Inflammatory macrophage treated with lipopolysaccharide for 1 hour (primary cell): ENCODE measurements at regions not wholly inside any gene's neighbourhood (a gene's known extent, or its start where the extent isn't known, plus 50 kb on each side); places are given as distances from the start of the nearest gene placed in this dataset.
"Not testable (repeated sequence)": the region's sequence is repeated elsewhere in the genome, so short reads cannot be mapped to it uniquely, and the experiment has no call there.

Experiments used
- DNase-seq, 2 donors: peaks; one replicate each; pipeline ENCODE4 v3.0.0-alpha.2; 2020 to 2022

DNA sequence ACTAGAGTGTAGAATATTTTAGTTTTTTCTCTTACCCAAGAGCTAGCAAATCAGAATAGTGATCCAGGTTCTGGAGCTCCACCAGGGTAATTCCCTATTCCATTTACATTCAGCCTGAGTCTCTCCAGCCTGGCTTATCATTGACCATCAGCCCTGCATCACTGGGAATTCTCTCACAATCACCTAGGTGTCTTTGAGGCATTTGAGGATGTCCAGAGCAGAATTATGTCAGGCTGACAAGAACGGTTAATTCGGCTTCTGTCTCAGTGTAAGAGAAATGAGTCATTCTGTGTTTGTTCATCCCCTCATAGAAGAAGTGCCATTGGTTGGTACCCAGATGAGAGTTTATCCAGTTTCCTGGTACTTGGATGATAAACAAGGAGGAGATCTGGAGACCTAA lies 180.5 kb downstream of the ZNF737 start:
- no peak for DNase-seq

DNA sequence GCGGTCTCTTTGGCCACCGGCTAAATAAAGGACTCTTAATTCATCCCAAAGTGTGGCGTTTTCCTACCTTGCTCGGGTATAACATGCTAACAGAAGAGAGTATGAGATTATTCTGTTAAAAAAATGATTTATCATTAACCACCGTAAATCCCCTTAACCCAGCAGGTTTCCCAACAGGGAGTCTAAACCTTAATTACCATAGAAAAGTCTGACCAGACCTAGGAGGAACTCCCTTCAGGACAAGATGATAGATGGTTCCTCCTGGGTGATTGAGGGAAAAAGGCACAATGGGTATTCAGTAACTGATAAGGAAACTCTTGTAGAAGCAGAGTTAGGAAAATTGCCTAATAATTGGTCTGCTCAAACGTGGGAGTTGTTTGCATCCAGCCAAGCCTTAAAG lies 193.7 kb downstream of the ZNF737 start:
- DNase-seq = no peak

DNA sequence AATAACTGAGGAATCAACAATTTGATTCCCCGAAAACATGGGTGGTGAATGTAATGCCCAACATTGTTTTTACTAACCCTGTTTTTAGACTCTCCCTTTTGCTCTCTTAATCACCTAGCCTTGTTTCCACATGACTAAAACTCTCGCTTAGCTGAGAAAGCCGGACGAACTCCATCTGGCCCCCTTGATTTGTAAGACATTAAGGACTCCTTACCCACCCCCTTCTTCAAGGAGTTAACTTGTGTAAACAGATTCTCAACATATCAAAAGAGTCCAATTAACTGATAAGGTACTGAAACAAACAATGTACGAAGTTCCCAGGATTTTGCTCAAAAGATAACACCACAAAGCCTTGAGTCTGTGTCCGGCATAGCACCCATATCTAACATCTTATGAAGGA lies 194.3 kb downstream of the ZNF737 start:
- DNase-seq = not testable (repeated sequence)

DNA sequence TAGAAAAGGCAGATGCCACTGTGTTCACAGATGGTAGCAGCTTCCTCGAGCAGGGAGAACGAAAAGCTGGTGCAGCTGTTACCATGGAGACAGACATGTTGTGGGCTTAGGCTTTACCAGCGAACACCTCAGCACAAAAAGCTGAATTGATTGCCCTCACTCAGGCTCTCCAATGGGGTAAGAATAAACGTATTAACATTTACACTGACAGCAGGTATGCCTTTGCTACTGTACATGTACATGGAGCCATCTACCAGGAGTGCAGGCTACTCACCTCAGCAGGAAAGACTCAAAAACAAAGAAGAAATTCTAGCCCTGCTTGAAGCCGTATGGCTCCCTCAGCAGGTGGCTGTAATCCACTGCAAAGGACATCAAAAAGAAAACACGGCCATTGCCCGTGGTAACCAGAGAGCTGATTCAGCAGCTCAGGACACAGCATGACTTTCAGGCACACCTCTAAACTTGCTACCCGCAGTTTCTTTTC lies 197.7 kb downstream of the ZNF737 start:
- no peak for DNase-seq

DNA sequence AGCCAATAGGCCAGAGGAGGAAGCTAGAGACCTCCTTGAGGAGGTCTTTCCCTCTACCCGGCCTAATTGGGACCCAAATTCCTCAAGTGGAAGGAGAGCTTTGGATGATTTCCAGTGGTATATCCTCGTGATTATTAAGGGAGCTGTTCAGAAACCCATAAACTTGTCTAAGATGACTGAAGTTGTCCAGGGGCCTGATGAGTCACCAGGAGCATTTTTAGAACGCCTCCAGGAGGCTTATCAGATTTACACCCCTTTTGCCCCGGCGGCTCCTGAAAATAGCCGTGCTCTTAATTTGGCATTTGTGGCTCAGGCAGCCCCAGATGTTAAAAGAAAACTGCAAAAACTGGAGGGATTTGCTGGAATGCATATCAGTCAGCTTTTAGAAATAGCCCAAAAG lies 198.1 kb downstream of the ZNF486 start:
- DNase-seq = no peak

DNA sequence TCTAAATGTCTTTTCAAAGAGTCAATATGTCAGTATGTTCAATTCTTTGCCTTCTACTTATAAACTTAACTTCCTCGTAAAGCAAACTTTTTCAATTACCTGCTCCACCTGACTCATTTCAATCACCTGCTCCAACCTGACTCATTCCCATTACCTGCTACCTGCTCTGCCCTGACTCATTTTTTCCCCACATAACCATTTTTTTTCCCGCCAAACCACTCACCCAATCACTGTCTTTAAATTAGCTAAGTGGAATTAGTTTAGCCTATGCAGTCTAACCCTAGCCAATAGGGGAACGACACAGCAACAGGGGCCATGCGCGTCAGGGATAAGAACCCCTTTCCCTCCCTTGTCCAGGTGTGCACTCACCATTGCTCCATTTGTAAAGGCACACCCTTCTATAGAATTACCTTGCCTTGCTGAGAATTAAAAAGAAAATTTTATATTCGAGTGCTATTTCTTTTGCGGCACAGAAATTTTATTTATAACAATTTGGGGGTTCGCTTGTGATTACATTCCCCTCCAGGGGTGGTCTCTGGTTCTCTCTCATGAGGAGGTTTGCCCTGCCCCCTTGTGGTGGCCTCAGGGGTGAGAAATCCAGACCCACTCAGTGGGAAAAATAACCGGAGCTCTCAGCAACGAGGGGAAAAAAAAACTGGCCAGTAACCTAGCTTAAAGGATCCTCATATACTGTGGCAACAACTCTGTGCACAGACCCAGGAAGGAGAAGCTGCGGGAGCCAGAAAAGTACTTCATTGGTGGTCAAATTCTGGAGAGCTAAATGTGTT lies 193.1 kb downstream of the ZNF486 start:
- no peak for DNase-seq

DNA sequence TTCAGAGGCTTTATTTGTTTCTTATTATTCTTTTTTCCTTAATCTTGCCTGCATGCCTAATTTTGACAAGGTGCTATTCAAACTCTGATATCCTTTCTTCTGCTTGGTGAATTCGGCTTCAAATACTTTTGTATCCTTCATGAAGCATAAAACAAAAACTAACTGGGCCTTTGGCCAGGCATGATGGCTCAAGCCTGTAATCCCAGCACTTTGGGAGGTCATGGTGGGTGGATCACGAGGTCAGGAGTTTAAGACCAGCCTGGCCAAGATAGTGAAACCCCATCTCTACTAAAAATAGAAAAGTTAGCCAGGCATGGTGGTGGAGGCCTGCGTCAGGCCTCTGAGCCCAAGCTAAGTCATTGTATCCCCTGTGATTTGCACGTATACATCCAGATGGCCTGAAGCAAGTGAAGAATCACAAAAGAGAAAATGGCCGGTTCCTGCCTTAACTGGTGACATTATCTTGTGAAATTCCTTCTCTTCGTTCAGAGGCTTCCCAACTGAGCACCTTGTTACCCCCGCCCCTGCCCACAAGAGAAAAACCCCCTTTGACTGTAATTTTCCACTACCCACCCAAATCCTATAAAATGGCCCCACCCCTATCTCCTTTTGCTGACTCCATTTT lies 191.9 kb downstream of the ZNF486 start:
- not testable (repeated sequence) for DNase-seq

DNA sequence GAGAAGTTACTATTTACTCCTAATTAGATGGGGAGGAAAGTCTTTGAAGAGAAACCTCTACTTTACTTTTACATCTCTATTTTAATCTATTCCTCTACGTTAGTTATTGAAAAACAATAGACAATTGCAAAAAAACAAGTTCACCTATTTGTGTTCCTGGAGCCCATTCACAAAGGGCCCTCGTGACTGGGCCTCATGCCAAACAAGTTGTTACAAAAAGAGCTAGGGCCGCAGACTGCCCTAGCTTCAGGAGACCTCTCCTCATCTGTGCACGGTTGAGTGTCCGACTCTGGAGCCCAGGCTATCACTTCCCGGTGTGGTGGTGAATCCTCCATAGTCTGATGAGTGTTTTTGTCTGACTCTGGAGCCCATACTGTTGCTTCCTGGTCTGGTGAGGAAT lies 190.9 kb downstream of the ZNF486 start:
- DNase-seq = no peak

DNA sequence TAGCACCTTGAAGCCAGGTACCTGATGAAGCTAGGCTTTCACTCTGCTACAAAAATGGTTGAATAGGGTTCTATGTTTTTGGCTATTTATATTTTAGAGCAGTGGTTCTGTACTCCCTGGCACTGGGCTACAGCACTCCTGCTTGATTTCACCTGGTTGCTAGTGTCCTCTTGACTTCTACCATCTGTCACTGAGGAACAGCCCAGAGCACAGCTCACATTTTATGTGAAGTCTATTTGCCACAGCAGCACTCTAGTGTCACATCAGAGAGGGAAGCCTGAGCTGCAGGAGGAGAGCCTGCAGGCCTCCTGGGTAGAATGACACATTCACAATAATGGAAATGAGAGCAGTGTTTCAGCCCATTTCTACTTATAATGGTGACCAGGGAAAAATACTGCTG lies 184.2 kb downstream of the ZNF486 start:
- no peak for DNase-seq

DNA sequence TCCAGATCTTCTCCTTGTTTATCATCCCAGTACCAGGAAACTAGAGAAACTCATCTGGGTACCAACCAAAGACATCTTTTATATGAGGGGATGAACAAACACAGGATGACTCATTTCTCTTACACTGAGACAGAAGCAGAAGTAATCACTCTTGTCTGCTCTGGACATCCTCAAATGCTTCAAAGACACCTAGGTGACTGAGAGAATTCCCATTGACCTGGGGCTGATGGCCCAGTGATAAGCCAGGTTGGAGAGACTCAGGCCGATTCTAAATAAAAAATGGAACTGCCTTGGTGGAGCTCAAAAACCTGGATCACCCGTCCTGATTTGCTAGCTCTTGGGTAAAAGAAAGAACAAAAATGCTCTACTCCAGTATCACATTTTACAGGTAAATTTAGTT lies 182.2 kb downstream of the ZNF486 start:
- DNase-seq = no peak

DNA sequence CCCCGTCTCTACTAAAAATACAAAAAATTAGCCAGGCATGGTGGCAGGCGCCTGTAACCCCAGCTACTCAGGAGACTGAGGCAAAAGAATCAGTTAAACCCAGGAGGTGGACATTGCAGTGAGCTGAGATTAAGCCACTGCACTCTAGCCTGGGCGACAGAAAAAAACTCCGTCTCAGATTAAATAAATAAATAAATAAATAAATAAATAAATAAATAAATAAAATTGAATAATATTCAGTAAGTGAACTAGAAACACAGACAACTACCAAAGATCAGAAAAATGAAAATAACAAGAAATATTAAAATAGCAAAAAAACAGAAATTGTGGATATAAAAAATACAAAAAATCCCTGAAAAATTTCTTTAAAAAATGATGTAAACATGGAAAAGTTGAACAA lies 172.4 kb downstream of the ZNF486 start:
- DNase-seq = no peak

DNA sequence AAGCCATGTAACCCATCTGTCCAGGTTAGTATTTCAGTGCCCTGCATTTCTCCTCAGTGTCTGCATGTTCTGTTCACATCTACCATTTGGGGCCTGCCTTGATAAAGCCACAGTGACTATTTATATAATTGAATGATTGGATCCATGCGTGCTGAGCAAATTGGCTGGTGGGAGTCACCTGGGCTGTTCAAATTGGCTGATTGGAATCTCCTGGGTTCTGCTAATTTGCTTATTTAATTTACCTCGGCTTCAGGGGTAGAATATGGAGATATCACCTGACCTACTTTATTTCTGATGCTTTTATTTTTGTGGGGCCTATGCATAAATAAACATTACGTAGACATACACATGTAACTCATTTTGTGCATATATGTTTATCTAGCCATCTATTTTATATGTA lies 167.7 kb downstream of the ZNF486 start:
- no peak for DNase-seq

DNA sequence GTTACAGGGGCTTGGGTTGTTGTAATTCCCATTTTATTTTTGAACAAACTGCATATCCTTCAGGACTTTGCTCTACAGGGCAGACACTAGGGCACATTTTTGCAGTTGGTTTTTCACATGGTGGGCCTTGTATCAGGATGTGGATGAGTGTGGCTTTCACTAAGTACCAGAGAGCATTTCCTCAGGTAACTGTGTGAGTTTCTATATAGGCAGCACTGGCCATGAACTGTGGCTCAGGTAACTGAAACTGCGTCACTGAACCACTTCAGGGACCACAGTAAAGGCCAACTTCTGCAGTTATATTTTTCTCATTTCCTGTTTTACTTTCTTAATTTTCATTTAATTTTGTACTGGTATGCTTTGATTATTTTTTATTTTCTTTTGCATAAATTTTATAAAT lies 166.5 kb downstream of the ZNF486 start:
- DNase-seq = no peak

DNA sequence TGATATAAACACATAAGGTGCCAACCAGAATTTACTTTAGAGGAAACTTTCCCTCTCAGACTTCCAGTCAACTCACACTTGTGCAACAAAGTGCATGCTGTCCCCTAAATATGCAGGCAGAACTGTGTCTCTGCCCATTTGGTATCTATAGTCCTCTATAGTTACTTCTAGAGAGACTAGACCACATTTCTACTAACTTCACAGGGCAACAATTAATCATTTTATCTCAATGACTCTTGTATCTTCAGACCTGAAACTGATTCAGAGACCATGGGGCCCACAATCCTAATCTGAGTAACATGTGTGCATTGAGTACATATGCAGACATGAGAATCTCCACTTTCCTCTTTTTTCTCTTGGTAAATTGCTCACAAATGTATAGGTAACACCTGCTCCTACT lies 158.1 kb downstream of the ZNF486 start:
- no peak for DNase-seq

DNA sequence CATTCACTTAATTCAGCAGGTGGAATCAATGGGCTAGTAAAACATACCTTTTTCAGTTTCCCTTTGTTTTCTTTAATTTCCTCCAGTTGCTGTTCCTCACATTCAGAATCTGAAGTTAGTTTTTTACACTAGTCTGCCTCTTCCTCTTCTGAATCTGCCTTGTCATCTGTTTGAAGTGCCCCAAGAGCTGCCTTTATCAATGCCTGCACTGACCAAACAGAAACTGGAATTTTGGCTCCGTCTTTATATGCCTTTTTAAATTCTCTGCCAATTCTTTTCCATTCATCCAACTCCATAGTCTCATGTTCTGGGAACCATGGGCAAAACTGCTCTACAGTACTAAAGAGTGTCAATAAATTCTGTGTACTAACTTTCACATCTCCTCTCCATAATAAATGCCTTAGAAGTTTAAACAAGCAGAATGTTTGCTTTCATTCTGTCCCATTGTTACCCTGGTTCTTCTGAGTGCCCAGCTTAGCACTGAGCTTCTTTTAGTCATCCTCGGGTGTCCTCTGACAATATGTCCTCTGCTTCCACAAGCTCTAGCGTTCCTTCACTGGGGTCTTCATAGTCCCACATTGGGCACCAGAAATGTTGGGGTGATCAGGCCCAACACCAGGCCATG lies 154.2 kb downstream of the ZNF486 start:
- DNase-seq = no peak

DNA sequence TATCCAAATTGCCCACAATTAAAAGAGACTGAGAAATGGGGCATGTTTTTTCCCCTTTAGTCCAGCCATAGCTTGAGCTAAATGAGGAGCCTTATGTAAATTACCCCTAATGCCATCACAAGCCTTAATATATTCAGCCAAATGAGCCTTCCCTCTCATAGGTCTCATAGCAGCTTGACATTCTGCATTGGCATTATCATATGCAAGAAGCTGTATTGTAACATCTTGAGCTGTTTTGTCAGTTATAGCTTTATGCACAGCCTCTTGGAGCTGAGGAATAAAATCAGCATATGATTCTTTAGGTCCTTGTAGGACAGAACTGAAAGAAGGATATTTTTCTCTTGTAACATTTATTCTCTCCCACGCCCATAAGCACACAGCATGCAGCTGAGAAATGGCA lies 153.2 kb downstream of the ZNF486 start:
- DNase-seq = no peak

DNA sequence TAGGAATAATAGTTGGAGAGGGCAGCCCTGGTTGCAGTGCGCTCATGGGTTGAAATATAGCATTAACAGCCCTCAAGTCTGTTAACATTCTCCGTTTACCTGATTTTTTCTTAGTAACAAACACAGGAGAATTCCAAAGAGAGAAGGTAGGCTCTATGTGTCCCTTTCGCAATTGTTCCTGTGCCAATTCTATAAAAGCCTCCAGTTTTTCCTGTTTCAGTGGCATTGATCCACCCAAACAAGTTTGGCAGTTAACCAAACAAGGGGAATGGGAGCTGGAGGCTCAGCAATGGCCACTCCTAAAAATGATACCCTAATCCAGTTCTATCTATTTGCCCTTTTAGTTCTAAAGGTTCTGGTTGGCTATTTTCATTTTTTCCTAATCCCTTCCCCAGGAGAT lies 151.6 kb downstream of the ZNF486 start:
- no peak for DNase-seq

DNA sequence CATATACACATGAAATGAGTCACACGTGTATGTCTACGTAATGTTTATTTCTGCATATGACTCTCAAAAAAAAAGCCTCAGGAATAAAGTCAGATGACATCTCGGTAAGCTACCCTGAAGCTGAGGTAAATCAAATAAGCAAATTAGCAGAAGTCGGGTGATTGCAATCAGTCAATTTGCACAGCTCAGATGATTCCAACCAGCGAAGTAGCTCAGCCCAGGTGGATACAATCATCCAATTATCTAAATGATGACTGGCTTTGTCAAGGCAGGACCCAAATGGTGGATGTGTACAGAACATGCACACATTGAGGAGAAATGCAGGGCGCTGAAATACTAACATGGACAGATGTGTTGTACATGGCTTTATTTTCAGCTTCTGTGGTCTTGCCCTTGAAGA lies 148.5 kb downstream of the ZNF486 start:
- DNase-seq = no peak

DNA sequence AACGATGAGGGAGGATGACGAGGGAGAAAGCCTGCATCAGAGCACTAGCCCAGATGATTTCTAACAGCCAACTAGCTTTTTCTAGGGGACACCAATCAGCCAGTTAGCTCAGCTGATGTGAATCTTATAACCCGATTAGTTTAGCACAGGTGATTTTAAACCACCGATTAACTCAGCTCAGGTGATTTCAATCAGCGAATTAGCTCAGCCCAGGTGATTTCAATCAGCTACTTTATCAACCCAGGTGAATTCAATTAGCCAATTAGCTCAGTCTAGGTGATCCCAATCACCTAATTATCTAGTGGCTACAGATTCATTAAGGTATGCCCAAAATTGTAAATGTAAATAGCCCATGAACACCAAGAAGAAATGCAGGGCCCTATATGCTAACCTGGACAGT lies 146.9 kb downstream of the ZNF486 start:
- no peak for DNase-seq

DNA sequence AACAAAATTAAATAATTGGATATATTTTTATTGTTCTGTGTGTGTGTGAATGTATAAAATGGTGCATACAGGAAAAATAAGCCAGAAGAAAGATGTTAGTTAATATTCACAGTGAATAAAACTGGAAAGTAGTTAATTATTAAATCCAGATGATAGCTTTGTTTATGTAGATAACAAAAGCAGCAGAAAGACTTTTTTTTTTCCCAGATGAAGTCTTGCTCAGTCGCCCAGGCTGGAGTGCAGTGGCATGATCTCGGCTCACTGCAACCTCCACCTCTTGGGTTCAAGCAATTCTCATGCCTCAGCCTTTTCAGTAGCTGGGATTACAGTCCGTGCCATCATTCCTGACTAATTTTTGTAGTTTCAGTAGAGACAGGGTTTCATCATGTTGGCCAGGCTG lies 140.1 kb downstream of the ZNF486 start:
- no peak for DNase-seq

DNA sequence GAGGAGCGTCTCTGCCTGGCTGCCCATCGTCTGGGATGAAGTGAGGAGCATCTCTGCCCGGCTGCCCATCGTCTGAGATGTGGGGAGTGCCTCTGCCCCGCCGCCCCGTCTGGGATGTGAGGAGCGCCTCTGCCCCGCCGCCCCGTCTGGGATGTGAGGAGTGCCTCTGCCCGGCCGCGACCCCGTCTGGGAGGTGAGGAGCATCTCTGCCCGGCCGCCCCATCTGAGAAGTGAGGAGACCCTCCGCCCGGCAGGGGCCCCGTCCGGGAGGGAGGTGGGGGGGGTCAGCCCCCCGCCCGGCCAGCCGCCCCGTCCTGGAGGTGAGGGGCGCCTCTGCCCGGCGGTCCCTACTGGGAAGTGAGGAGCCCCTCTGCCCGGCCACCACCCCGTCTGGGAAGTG lies 129.3 kb downstream of the ZNF486 start:
- not testable (repeated sequence) for DNase-seq

DNA sequence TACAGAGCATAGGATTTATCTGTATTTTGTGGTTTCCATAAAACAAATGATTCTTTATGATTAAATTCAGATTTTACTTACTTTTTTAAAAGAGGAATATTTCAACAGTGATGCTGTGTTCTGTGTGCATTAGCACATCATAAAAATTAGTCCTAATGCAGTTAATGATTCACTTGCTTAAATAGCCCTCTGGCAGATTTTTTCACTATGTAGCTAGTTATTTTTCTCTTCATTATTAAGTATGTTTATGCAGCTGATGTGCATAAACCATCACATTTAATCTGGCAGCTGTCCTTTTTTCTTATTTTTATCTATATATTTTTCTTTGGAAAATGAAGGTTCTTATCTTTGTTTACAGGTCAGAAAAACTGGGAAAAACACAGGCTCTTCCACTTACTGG lies 127.2 kb downstream of the ZNF486 start:
- no peak for DNase-seq

DNA sequence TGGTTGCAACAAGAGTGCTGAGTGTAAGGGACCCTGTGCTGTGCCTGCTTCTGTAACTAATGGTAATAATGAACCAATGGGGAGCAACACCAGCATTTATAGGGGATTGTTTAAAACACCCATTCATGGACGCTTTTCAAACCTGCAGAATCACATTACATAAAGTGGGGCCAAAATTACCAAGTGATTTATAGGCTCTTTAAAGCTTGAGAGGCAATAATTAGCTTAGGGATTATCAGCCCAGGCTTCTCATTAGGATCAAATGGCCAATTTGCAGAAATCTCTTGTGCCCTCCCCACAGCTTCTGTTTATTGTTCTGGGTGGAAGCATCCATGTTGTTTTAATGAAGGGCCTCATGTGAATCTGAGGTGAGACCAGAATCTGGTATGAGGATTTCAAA lies 125.5 kb downstream of the ZNF486 start:
- not testable (repeated sequence) for DNase-seq

DNA sequence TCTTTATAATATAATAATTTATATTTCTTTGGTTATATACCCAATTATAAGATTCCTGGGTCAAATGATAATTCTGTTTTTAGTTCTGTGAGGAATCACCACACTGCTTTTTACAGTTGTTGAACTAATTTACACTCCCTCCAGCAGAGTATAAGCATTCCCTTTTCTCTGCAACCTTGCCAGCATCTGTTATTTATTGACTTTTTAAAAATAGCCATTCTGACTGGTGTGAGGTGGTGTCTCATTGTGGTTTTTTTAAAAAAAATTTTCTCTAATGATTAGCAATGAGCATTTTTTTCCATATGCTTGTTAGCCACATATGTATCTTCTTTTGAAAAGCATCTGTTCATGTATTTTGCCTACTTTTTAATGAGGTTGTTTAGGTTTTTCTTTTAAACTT lies 122.2 kb downstream of the ZNF486 start:
- no peak for DNase-seq
